H1 (cell line): ENCODE measurements at regions not wholly inside any gene's neighbourhood (a gene's known extent, or its start where the extent isn't known, plus 50 kb on each side); places are given as distances from the start of the nearest gene placed in this dataset.

Experiments used
- CBX5 ChIP-seq: fragments of 300-800, 300-1000 bp; sonication (generic); IDR thresholded peaks from 2 replicates; pipeline ENCODE4 v1.7.1; 2016; ENCODE audit warnings: antibody characterized with exemption, low read length, low read depth
- CTBP2 ChIP-seq: IDR thresholded peaks from 2 replicates; pipeline ENCODE4 v1.7.0; 2011; ENCODE audit warnings: borderline replicate concordance, mild to moderate bottlenecking, moderate library complexity, mixed read lengths, low read length; ENCODE audit not compliant: insufficient read depth, insufficient read length
- GTF2F1 ChIP-seq: IDR thresholded peaks from 2 replicates; pipeline ENCODE4 v1.6.1; 2012; ENCODE audit warnings: low read depth, low read length, improper control_type of control experiment, borderline replicate concordance
- HDAC6 ChIP-seq: IDR thresholded peaks from one replicate; pipeline ENCODE4 v1.7.1; 2012; ENCODE audit warnings: low read depth, mild to moderate bottlenecking, inconsistent platforms, low read length, moderate library complexity
- POLR2AphosphoS5 ChIP-seq: IDR thresholded peaks from 2 replicates; pipeline ENCODE4 v1.6.1; 2011; ENCODE audit warnings: low read depth, low read length
- RAD21 ChIP-seq, 2 experiments: IDR thresholded peaks in 1 of 2; conservative IDR thresholded peaks in 1 of 2; 2 replicates each; pipeline ENCODE4 v1.6.1; 2011; ENCODE audit warnings: low read depth in 2 of 2, low read length in 2 of 2, improper control_type of control experiment in 1 of 2, inconsistent platforms in 1 of 2, mild to moderate bottlenecking in 1 of 2, moderate library complexity in 1 of 2
- SIRT6 ChIP-seq: IDR thresholded peaks from one replicate; pipeline ENCODE4 v1.7.1; 2012; ENCODE audit warnings: low read length, inconsistent platforms
- TF ChIP-seq, protein P1 (sequence below): IDR thresholded peaks from 2 replicates; pipeline ENCODE4 v1.6.1; 2011; ENCODE audit warnings: low read depth, mild to moderate bottlenecking, low read length; ENCODE audit not compliant: insufficient read depth

DNA sequence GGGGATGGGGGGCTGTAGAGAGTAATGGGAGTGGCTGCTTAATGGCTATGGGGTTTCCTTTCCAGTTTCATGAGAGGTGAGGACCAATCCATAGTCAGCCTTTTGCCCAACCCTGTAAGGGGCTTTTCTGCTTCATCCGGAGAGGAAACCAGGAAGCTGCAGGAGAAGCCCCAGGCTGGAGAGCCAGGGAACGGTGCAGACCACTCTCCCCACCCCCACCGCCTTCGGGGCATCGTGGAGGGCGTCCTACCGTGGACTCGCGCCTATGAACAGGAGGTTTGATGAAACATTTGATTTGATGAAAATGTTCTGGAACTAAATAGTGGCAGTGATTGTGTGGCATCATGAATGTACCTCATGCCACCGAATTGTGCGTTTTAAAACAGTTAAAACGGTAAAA lies 204.3 kb upstream of the DIO3 start (continued):
- TF ChIP-seq GTF2F1 (no peak), CBX5 (no peak), CTBP2 (no peak), RAD21 (IDR thresholded peaks at IDR 0.05 in 1 of 2, conservative IDR thresholded peaks at IDR 0.05 in 1 of 2; ENCODE audit: low read depth in 2 of 2, low read length in 2 of 2) (no peak), HDAC6 (no peak), SIRT6 (no peak), POLR2AphosphoS5 (no peak)
- TF ChIP-seq, protein P1, sequence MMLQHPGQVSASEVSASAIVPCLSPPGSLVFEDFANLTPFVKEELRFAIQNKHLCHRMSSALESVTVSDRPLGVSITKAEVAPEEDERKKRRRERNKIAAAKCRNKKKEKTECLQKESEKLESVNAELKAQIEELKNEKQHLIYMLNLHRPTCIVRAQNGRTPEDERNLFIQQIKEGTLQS = no peak
